ENCODE measurements at regions not wholly inside any gene's neighbourhood (a gene's known extent, or its start where the extent isn't known, plus 50 kb on each side); places are given as distances from the start of the nearest gene placed in this dataset.

DNA sequence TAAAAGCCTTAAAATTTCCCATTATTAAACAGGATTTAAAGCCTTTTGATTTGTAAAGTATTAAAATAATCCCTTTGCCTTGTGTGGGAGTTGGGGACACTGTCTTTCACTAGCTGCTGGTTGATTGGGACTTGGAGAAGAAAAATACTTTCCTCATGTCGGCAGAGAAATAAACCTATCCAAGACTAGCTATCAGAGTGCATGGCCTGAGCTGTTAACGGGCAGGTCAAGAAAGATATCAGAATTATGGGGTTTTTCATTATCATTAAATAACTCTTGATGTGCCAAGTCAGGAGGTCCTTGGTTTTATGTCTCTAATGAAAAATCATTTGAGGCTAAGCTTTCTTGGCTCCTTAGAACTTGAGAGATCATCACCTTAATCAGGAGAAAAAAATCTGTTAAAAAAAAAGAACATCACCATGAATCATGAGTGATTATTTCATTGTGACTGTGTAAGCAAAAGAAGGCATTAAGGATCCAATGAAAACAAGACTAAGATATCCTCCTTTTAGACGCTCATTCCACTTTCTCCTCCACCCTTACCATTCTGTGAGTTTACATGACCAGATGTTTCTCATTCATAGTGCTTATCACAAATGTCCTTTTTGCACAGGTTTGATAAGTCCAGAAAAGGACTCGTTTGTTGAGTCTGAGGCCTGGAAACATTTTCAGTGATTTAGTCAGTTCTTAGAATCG, 140.4 kb upstream of the EGFLAM start:
- H3K36me3 ChIP-seq (ENCODE audit: control insufficient read depth in 2 of 2, insufficient read depth in 1 of 2, low read length in 2 of 2) = no peaks in the 10 kb centered on the region
- ChIA-PET CTCF (interaction anchor here (0.5 kb wide), 1 partner anchor 1011 kb away, joined by 3 read pairs; no protein-coding TSS in a partner anchor), POLR2A (no interaction called here)
- no peak for TF ChIP-seq ZNF623 (tag by site-specific recombination; IDR thresholded peaks at IDR 0.05)
- no peak for TF ChIP-seq ZIC2 (tag by site-specific recombination; IDR thresholded peaks at IDR 0.05)
- no peak for TF ChIP-seq HOXD13 (CRISPR knock-in tag; IDR thresholded peaks at IDR 0.05; ENCODE audit: borderline replicate concordance)
- TF ChIP-seq, protein P1, sequence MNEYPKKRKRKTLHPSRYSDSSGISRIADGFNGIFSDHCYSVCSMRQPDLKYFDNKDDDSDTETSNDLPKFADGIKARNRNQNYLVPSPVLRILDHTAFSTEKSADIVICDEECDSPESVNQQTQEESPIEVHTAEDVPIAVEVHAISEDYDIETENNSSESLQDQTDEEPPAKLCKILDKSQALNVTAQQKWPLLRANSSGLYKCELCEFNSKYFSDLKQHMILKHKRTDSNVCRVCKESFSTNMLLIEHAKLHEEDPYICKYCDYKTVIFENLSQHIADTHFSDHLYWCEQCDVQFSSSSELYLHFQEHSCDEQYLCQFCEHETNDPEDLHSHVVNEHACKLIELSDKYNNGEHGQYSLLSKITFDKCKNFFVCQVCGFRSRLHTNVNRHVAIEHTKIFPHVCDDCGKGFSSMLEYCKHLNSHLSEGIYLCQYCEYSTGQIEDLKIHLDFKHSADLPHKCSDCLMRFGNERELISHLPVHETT (tag by site-specific recombination; IDR thresholded peaks at IDR 0.05) = no peak
- no peak for TF ChIP-seq ZNF596 (tag by site-specific recombination; IDR thresholded peaks at IDR 0.05)
- TF ChIP-seq YY2 (tag by site-specific recombination; IDR thresholded peaks at IDR 0.05) = no peak
- TF ChIP-seq, protein P2, sequence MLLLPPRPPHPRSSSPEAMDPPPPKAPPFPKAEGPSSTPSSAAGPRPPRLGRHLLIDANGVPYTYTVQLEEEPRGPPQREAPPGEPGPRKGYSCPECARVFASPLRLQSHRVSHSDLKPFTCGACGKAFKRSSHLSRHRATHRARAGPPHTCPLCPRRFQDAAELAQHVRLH (tag by site-specific recombination; IDR thresholded peaks at IDR 0.05) = no peak
- TF ChIP-seq GLIS1 (tag by site-specific recombination; IDR thresholded peaks at IDR 0.05) = no peak
- TF ChIP-seq ZNF302 (tag by site-specific recombination; IDR thresholded peaks at IDR 0.05; ENCODE audit: low read depth) = no peak
- TF ChIP-seq YY1 (tag by site-specific recombination; IDR thresholded peaks at IDR 0.05) = no peak
- TF ChIP-seq ZXDB (tag by site-specific recombination; IDR thresholded peaks at IDR 0.05) = no peak
- TF ChIP-seq MEIS1 (CRISPR knock-in tag; IDR thresholded peaks at IDR 0.05; ENCODE audit: borderline replicate concordance) = no peak
- TF ChIP-seq, protein P3, sequence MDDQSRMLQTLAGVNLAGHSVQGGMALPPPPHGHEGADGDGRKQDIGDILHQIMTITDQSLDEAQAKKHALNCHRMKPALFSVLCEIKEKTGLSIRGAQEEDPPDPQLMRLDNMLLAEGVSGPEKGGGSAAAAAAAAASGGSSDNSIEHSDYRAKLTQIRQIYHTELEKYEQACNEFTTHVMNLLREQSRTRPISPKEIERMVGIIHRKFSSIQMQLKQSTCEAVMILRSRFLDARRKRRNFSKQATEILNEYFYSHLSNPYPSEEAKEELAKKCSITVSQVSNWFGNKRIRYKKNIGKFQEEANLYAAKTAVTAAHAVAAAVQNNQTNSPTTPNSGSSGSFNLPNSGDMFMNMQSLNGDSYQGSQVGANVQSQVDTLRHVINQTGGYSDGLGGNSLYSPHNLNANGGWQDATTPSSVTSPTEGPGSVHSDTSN (CRISPR knock-in tag; IDR thresholded peaks at IDR 0.05) = no peak
- TF ChIP-seq ZNF366 (tag by site-specific recombination; conservative IDR thresholded peaks at IDR 0.05) = no peak
- no peak for TF ChIP-seq ZBTB48 (tag by site-specific recombination; IDR thresholded peaks at IDR 0.05)
- H3K4me3 ChIP-seq (ENCODE audit: low read depth, low read length) = no peak overlapping the region
- no peaks in the 10 kb centered on the region for H3K4me1 ChIP-seq (ENCODE audit: control insufficient read depth, insufficient read depth, low read length)
- no peaks in the 10 kb centered on the region for H3K9me3 ChIP-seq (ENCODE audit: control insufficient read depth, insufficient read depth, low read depth, low read length)
- H3K27ac ChIP-seq (ENCODE audit: extremely low read depth, low read depth, low read length) = no peak overlapping the region

DNA sequence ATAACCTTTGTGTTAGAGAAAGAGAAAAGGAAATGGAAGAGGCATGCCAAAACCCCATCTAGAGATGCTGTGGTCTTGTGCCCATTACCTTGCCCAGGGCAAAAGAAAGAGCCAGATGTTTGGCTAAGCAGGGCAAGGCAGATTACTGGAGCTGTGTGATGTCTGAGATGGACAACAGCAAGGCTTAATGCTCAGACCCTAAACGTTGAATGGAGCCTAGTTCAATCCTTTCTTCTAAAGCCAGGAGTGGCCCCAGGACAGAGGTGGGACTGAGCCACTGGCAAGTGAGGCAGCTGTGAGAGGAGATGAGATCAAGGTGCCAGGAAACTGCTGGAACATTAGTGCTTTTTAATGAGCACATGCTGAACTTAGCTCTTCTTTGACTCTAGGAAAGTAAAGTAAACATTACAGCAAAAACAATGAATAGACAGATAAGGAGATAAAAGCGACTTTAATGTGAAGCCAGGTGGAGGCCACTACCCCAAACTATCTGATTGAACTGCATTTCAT, 143.0 kb upstream of the EGFLAM start:
- Histone ChIP-seq H3K9me3 (ENCODE audit: control insufficient read depth, insufficient read depth, low read depth, low read length) (no peaks in the 10 kb centered on the region; the same call in 1 of the 2 replicates), H3K27ac (ENCODE audit: extremely low read depth, low read depth, low read length) (no peak overlapping the region), H3K4me3 (ENCODE audit: low read depth, low read length) (no peak overlapping the region), H3K36me3 (ENCODE audit: control insufficient read depth in 2 of 2, insufficient read depth in 1 of 2, low read length in 2 of 2) (no peaks in the 10 kb centered on the region), H3K4me1 (ENCODE audit: control insufficient read depth, insufficient read depth, low read length) (no peaks in the 10 kb centered on the region)
- POLR2A ChIA-PET = no interaction called here
- TF ChIP-seq ZSCAN23 (tag by site-specific recombination; IDR thresholded peaks at IDR 0.05) (no peak), ZNF558 (tag by site-specific recombination; IDR thresholded peaks at IDR 0.05) (no peak), ZNF701 (tag by site-specific recombination; IDR thresholded peaks at IDR 0.05) (no peak), ZNF112 (tag by site-specific recombination; IDR thresholded peaks at IDR 0.05) (no peak), PRDM1 (tag by site-specific recombination; IDR thresholded peaks at IDR 0.05) (no peak), HOXC10 (CRISPR knock-in tag; IDR thresholded peaks at IDR 0.05) (no peak)
- TF ChIP-seq, protein P4, sequence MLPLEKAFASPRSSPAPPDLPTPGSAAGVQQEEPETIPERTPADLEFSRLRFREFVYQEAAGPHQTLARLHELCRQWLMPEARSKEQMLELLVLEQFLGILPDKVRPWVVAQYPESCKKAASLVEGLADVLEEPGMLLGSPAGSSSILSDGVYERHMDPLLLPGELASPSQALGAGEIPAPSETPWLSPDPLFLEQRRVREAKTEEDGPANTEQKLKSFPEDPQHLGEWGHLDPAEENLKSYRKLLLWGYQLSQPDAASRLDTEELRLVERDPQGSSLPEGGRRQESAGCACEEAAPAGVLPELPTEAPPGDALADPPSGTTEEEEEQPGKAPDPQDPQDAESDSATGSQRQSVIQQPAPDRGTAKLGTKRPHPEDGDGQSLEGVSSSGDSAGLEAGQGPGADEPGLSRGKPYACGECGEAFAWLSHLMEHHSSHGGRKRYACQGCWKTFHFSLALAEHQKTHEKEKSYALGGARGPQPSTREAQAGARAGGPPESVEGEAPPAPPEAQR (tag by site-specific recombination; IDR thresholded peaks at IDR 0.05) = no peak
- TF ChIP-seq, protein P5, sequence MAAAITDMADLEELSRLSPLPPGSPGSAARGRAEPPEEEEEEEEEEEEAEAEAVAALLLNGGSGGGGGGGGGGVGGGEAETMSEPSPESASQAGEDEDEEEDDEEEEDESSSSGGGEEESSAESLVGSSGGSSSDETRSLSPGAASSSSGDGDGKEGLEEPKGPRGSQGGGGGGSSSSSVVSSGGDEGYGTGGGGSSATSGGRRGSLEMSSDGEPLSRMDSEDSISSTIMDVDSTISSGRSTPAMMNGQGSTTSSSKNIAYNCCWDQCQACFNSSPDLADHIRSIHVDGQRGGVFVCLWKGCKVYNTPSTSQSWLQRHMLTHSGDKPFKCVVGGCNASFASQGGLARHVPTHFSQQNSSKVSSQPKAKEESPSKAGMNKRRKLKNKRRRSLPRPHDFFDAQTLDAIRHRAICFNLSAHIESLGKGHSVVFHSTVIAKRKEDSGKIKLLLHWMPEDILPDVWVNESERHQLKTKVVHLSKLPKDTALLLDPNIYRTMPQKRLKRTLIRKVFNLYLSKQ (tag by site-specific recombination; IDR thresholded peaks at IDR 0.05; ENCODE audit: borderline replicate concordance) = no peak
- CTCF ChIA-PET = interaction anchor here (1.0 kb wide), 2 partner anchors 74 to 78 kb away, joined by 3 to 7 read pairs; no protein-coding TSS in a partner anchor

Data from HEK293 (cell line).